A673 (cell line): ENCODE measurements at regions not wholly inside any gene's neighbourhood (a gene's known extent, or its start where the extent isn't known, plus 50 kb on each side); places are given as distances from the start of the nearest gene placed in this dataset.

Experiments used
- BruUV-seq: library from RNA; stranded (reverse); fragments of 400-500 nt; replicated peaks from 2 replicates; lab custom pipeline; 2021; lab: Mats Ljungman, UMichigan
- CTCF ChIA-PET: fragments of 300-600 bp; sonication (Branson Sonifier 250); formaldehyde crosslinking; loops from one replicate; lab custom pipeline; 2022; ENCODE audit warnings: antibody characterized with exemption; lab: Charles Lee
- POLR2A ChIA-PET: fragments of 300-600 bp; sonication (Branson Sonifier 250); formaldehyde crosslinking; loops from one replicate; lab custom pipeline; 2022; ENCODE audit warnings: antibody characterized with exemption; ENCODE audit not compliant: low non-redundant PET; lab: Charles Lee
- DNase-seq: peaks from one replicate; pipeline ENCODE4 v3.0.0-alpha.2; 2015; ENCODE audit warnings: low spot score
- H3K27ac ChIP-seq: fragments of 200-600 bp; sonication (generic); 2 replicates; pipeline ENCODE4 v1.5.1; 2016; ENCODE audit warnings: mixed run types, low read depth, mild to moderate bottlenecking, mixed read lengths, antibody characterized with exemption, low read length; ENCODE audit not compliant: poor library complexity, severe bottlenecking
- H3K27me3 ChIP-seq: fragments of 200-600 bp; sonication (generic); replicated peaks from 2 replicates; pipeline ENCODE4 v1.6.1; 2017; ENCODE audit warnings: mixed run types, low read depth, mild to moderate bottlenecking, mixed read lengths, antibody characterized with exemption, low read length; ENCODE audit not compliant: insufficient read depth, poor library complexity
- H3K36me3 ChIP-seq: fragments of 200-600 bp; sonication (generic); 2 replicates; pipeline ENCODE4 v1.6.1; 2016; ENCODE audit warnings: mixed run types, mild to moderate bottlenecking, mixed read lengths, antibody characterized with exemption, low read length; ENCODE audit not compliant: insufficient read depth, poor library complexity, severe bottlenecking
- H3K4me1 ChIP-seq: fragments of 200-600 bp; sonication (generic); 2 replicates; pipeline ENCODE4 v1.6.1; 2017; ENCODE audit warnings: mixed run types, mild to moderate bottlenecking, mixed read lengths, antibody characterized with exemption, low read length; ENCODE audit not compliant: insufficient read depth, poor library complexity, severe bottlenecking
- H3K4me3 ChIP-seq: fragments of 200-600 bp; sonication (generic); 2 replicates; pipeline ENCODE4 v1.5.1; 2016; ENCODE audit warnings: low read depth, mixed run types, mild to moderate bottlenecking, mixed read lengths, low read length; ENCODE audit not compliant: poor library complexity, severe bottlenecking
- H3K9me3 ChIP-seq: fragments of 200-600 bp; sonication (generic); 2 replicates; pipeline ENCODE4 v1.6.1; 2016; ENCODE audit warnings: mixed run types, low read depth, mild to moderate bottlenecking, mixed read lengths, antibody characterized with exemption, low read length; ENCODE audit not compliant: poor library complexity, severe bottlenecking
- EZH2 ChIP-seq: fragments of 200-600 bp; sonication (generic); IDR thresholded peaks from 2 replicates; pipeline ENCODE4 v1.6.1; 2017; ENCODE audit warnings: borderline replicate concordance, low read depth, mild to moderate bottlenecking, mixed read lengths, antibody characterized with exemption, low read length; ENCODE audit not compliant: poor library complexity, severe bottlenecking
- intact Hi-C: fragments of 100-400 bp; cut with micrococcal nuclease; formaldehyde crosslinking; loops from one replicate; pipeline ENCODE4 v1.10.0; 2022; ENCODE audit not compliant: unreplicated experiment
- TF ChIP-seq, protein P1 (sequence below): fragments of 300-800, 200-600 bp; sonication (generic); conservative IDR thresholded peaks from 2 replicates; pipeline ENCODE4 v1.5.1; 2017; ENCODE audit warnings: low read depth, mild to moderate bottlenecking, antibody characterized with exemption, low read length, moderate library complexity, mixed read lengths

GRCh38 chr12:87656311-87656710 is 372.9 kb downstream of the C12orf50 start:
- DNase-seq, result no peak
- BruUV-seq, result no TSS peak

GRCh38 chr12:87651670-87652425 is 377.4 kb downstream of the C12orf50 start:
- no TSS peak for BruUV-seq
- CTCF ChIA-PET, result no interaction called here

More at GRCh38 chr12:87656311-87656710, 372.9 kb downstream of the C12orf50 start:
- ChIA-PET POLR2A (no interaction called here), CTCF (no interaction called here)
- Histone ChIP-seq H3K9me3 (no peaks in the 10 kb centered on the region), H3K36me3 (no peaks in the 10 kb centered on the region), H3K27ac (no peak overlapping the region), H3K4me1 (no peaks in the 10 kb centered on the region), H3K4me3 (no peak overlapping the region), H3K27me3 (no peaks in the 10 kb centered on the region)
- TF ChIP-seq, protein P1, sequence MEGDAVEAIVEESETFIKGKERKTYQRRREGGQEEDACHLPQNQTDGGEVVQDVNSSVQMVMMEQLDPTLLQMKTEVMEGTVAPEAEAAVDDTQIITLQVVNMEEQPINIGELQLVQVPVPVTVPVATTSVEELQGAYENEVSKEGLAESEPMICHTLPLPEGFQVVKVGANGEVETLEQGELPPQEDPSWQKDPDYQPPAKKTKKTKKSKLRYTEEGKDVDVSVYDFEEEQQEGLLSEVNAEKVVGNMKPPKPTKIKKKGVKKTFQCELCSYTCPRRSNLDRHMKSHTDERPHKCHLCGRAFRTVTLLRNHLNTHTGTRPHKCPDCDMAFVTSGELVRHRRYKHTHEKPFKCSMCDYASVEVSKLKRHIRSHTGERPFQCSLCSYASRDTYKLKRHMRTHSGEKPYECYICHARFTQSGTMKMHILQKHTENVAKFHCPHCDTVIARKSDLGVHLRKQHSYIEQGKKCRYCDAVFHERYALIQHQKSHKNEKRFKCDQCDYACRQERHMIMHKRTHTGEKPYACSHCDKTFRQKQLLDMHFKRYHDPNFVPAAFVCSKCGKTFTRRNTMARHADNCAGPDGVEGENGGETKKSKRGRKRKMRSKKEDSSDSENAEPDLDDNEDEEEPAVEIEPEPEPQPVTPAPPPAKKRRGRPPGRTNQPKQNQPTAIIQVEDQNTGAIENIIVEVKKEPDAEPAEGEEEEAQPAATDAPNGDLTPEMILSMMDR, result no peak
- no peak for TF ChIP-seq EZH2
- intact Hi-C loops, result no loop called here

DNA sequence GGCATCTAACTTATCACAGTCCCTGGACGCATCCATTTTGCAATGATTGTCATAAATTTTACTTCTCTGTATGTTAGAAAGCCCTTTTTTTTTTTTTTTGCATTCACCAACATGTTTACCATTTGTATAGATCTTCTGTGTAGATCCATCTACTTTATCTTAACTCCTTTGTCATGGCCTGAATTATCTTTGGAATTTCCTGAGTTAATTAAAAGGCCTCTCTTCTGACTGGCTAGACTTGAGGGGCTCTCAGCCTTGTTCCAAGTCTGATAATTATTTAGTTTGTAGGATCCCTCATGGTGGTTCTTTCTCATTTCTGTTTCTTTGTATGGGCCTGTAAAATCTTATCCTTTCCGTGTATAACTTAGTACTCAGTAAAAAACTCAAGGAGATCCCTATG is 387.0 kb downstream of the C12orf50 start:
- H3K4me1 ChIP-seq, result no peaks in the 10 kb centered on the region
- intact Hi-C loops, result no loop called here
- H3K36me3 ChIP-seq, result no peaks in the 10 kb centered on the region
- H3K4me3 ChIP-seq, result no peak overlapping the region
- no peak overlapping the region for H3K27ac ChIP-seq
- no peaks in the 10 kb centered on the region for H3K9me3 ChIP-seq
- POLR2A ChIA-PET, result no interaction called here
- DNase-seq, result peak; percentile 41
- CTCF ChIA-PET, result no interaction called here
- H3K27me3 ChIP-seq, result no peaks in the 10 kb centered on the region
- BruUV-seq, result no TSS peak
- TF ChIP-seq, protein P1, result no peak
- no peak for TF ChIP-seq EZH2

More at GRCh38 chr12:87651670-87652425, 377.4 kb downstream of the C12orf50 start:
- DNase-seq, result no peak
- Histone ChIP-seq H3K27ac (no peak overlapping the region), H3K9me3 (no peaks in the 10 kb centered on the region), H3K4me1 (no peaks in the 10 kb centered on the region), H3K27me3 (no peaks in the 10 kb centered on the region), H3K4me3 (no peak overlapping the region), H3K36me3 (no peaks in the 10 kb centered on the region)
- intact Hi-C loops, result no loop called here
- POLR2A ChIA-PET, result no interaction called here
- no peak for TF ChIP-seq EZH2
- TF ChIP-seq, protein P1, result no peak
